Astrocyte (in vitro differentiated cells and primary cell): ENCODE measurements at regions not wholly inside any gene's neighbourhood (a gene's known extent, or its start where the extent isn't known, plus 50 kb on each side); places are given as distances from the start of the nearest gene placed in this dataset.

Experiments used
- CTCF ChIP-seq: IDR thresholded peaks from 2 replicates; pipeline ENCODE4 v1.5.1; 2011; ENCODE audit warnings: low read depth, mild to moderate bottlenecking, inconsistent platforms, low read length, moderate library complexity; ENCODE audit not compliant: insufficient read depth
- EZH2 ChIP-seq: IDR thresholded peaks from 2 replicates; pipeline ENCODE4 v1.6.1; 2012; ENCODE audit warnings: mild to moderate bottlenecking, low read length, inconsistent platforms; ENCODE audit not compliant: insufficient read depth

GRCh38 chr6:220312-220711 lies 72.0 kb upstream of the DUSP22 start:
- TF ChIP-seq CTCF (no peak), EZH2 (no peak)
